ENCODE measurements at regions not wholly inside any gene's neighbourhood (a gene's known extent, or its start where the extent isn't known, plus 50 kb on each side); places are given as distances from the start of the nearest gene placed in this dataset.

DNA sequence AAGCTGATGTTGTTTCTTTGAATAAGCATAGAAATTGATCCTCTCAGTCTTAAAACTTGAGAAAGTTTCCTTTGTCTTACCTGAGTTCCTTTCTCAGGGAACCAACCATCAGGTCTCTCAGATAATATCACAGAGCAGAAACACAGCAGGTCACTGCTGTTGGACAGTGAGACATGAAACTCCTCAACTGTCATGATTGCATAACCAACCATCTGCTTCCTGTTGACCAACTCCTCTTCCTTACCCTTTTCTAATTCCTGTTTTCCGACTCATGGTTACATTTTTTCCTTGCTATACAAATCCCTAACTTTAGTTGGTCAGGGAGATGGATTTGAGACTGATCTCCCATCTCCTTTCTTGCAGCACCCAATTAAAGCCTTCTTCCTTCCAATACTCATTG, 845.3 kb downstream of the FAM181B start:
- TF ChIP-seq, protein P1, sequence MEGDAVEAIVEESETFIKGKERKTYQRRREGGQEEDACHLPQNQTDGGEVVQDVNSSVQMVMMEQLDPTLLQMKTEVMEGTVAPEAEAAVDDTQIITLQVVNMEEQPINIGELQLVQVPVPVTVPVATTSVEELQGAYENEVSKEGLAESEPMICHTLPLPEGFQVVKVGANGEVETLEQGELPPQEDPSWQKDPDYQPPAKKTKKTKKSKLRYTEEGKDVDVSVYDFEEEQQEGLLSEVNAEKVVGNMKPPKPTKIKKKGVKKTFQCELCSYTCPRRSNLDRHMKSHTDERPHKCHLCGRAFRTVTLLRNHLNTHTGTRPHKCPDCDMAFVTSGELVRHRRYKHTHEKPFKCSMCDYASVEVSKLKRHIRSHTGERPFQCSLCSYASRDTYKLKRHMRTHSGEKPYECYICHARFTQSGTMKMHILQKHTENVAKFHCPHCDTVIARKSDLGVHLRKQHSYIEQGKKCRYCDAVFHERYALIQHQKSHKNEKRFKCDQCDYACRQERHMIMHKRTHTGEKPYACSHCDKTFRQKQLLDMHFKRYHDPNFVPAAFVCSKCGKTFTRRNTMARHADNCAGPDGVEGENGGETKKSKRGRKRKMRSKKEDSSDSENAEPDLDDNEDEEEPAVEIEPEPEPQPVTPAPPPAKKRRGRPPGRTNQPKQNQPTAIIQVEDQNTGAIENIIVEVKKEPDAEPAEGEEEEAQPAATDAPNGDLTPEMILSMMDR (IDR thresholded peaks at IDR 0.05 in 4 of 5, conservative IDR thresholded peaks at IDR 0.05 in 1 of 5) = no peak
- TF ChIP-seq POLR2A (IDR thresholded peaks at IDR 0.05) = no peak

Data from gastrocnemius medialis (tissue), 4 donors.